ENCODE measurements at regions not wholly inside any gene's neighbourhood (a gene's known extent, or its start where the extent isn't known, plus 50 kb on each side); places are given as distances from the start of the nearest gene placed in this dataset.
A peak's percentile ranks its signal among the peaks of the same experiment; 100 is the strongest.

DNA sequence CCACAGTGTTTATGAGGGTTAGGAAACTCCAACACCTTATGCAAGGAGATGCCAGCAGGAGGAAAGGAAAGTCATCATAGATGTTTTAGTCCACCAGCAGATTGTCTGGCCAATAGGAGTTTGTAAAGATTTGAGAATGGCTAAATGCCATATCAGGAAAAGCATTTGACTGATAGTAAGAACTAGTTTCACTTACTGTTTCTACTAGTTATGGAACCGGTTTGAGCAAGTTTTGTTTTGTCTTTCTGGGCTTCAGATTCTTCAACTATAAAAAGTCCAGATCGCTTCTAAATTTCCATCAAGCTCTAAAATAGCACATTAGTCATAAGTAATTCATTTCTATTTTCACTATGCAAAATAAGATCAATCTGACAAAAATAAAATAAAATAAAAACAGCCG is 254.8 kb upstream of the TMCO5A start:
- DNase-seq (ENCODE audit: insufficient read length, low spot score) (no peak), FAIRE-seq (no peak)

- FAIRE-seq (no peak), DNase-seq (ENCODE audit: insufficient read length, low spot score) (no peak)
Observed at GRCh38 chr15:37682304-37682703, 252.1 kb upstream of the TMCO5A start.

DNA sequence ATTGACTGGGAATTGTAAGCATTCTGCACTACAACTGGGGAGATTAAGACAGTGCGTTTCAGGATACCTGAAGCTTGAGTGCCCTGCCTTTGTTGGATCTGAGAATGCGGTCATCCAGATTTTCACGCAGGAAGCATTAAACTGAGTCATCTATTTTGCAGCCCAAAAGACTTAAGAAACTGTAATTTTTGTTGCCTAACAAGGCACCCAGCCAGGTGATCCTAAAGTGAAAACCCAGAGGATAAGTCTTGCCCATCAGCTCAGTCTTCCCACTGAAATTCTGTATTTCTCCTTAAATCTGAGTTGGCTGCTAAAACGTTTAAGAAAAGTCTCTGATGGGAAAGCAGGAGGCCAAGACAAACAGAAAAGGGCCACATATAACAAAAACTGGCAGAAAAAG is 242.5 kb upstream of the TMCO5A start:
- FAIRE-seq (no peak), DNase-seq (ENCODE audit: insufficient read length, low spot score) (no peak)

DNA sequence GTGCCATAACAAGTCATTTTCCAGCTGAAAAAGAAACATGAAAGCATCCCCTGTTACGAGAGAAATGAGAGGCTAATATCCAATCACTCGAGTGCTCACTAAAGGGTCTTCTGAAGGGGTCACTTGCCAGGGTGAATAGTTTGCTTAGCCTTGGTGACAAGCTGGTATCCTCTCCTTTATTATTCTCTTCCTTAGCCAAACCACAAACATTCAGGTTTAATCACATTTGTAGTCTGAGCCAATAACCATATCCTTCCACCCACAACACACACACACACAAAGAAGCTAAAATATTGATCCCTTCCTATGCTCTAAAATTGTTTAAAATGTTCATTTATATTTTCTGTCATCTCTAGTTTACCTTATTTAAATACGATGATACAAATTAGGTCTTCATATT is 240.5 kb upstream of the TMCO5A start:
- DNase-seq (ENCODE audit: insufficient read length, low spot score) (no peak), FAIRE-seq (no peak)

GRCh38 chr15:37695719-37696118 is 238.7 kb upstream of the TMCO5A start:
- no peak for FAIRE-seq

DNA sequence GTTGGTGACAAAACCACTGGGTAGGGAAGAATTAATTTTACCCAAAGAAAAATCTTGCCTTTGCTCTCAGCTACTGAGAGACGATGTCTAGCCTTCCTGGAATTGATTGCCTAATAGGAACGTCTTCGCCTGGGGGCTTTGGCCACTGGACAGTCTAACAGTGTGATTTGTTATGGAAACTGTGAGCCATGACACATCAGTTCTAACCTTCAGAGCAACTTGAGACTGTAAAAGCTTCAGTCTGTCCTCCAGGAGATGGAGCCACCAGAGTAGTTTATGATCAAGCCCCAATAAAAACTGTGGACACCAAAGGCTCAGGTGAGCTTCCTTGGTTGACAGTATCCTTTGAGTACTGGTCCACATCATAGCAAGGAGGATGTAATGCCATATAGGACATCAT is 235.8 kb upstream of the TMCO5A start:
- FAIRE-seq (no peak), DNase-seq (ENCODE audit: insufficient read length, low spot score) (no peak)

More at GRCh38 chr15:37695719-37696118, 238.7 kb upstream of the TMCO5A start:
- DNase-seq (ENCODE audit: insufficient read length, low spot score), result no peak

DNA sequence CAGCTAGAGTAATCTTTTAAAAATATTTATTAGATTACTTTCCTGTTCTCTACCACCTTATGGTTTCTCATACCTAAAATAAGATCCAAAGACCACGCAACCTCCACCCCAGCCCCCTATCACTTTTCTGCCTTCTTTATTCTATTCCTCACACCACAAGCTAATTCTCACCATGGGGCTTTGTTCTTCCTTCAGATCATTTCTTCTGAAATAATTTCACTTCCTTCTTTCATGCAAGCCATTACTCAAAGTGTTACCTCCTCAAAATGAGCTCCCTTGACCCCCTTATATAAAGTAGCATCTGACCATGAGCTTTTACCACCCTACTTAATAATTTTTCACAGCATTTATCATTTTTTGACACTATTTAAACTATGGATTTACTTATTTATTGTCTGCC is 233.2 kb upstream of the TMCO5A start:
- FAIRE-seq (no peak), DNase-seq (ENCODE audit: insufficient read length, low spot score) (no peak)

DNA sequence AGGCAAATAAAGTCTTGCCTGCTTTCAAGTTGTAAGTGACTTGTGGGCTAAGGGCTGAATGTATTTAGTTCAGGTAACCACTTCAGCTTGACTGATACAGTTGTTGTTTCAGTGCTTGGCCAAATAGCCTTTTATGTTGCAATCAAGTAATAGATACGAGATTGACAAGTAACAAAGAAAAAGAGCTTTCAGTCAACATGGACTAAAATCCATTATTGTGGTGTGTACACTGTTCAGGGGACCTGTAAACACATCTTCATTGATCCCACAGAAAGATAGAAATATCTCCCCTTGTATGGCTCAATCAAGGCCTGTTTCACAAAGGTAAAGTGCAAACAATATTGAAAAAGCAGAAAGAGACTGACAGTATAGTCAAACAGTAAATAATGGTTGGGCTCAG is 224.8 kb upstream of the TMCO5A start:
- DNase-seq (ENCODE audit: insufficient read length, low spot score), result no peak
- FAIRE-seq, result no peak

- DNase-seq (ENCODE audit: insufficient read length, low spot score) (no peak), FAIRE-seq (no peak)
Observed at GRCh38 chr15:37715101-37715500, 219.3 kb upstream of the TMCO5A start.

DNA sequence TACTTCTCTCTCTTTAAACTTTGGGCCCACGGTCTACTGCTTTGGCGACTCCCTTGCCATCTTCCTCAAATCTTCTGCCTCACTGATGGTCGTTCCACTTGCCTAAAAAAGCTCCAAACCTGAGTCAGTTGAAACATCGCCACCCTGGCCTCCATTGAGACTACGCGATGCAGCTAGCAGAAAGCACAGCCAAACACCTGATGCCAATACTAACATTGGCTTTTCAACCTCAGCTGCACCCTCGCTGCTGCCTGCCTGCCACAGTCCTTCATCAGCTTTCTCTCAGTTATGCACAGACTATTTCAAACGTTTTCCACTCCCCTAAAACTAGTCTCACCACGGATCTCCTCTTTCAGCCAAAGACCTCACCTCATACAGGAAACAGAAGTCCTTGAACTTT is 214.2 kb upstream of the TMCO5A start:
- DNase-seq (ENCODE audit: insufficient read length, low spot score) (no peak), FAIRE-seq (no peak)

GRCh38 chr15:37731146-37731746 is 203.2 kb upstream of the TMCO5A start:
- DNase-seq (ENCODE audit: insufficient read length, low spot score) (no peak), FAIRE-seq (no peak)

DNA sequence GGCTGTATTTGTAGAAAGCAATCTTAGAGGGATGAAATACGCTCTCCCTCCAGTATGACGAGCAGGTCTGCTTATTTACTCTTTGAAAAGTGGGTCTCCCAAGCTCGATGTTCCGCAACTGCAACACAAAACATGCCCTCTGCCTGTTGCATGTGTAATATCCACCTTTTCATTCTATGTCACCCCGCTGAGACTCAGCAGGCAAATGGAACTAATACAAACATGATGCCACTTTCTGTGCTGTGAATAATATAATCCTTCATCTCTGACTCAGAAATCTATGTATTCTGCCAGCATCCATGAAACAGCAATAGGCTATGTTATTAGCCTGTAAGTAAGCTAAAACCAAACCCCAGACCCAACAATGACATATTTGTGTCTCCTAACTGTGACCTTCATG is 200.8 kb upstream of the TMCO5A start:
- DNase-seq (ENCODE audit: insufficient read length, low spot score) (no peak), FAIRE-seq (no peak)

- FAIRE-seq (no peak), DNase-seq (ENCODE audit: insufficient read length, low spot score) (no peak)
Observed at GRCh38 chr15:37740623-37741141, 193.8 kb upstream of the TMCO5A start.

- no peak for FAIRE-seq
- no peak for DNase-seq (ENCODE audit: insufficient read length, low spot score)
Observed at GRCh38 chr15:37743826-37744225, 190.6 kb upstream of the TMCO5A start.

- no peak for FAIRE-seq
Observed at GRCh38 chr15:37744521-37744920, 189.9 kb upstream of the TMCO5A start.

GRCh38 chr15:37751401-37751800 is 183.0 kb upstream of the TMCO5A start:
- no peak for DNase-seq (ENCODE audit: insufficient read length, low spot score)
- FAIRE-seq, result no peak

More at GRCh38 chr15:37744521-37744920, 189.9 kb upstream of the TMCO5A start:
- no peak for DNase-seq (ENCODE audit: insufficient read length, low spot score)

DNA sequence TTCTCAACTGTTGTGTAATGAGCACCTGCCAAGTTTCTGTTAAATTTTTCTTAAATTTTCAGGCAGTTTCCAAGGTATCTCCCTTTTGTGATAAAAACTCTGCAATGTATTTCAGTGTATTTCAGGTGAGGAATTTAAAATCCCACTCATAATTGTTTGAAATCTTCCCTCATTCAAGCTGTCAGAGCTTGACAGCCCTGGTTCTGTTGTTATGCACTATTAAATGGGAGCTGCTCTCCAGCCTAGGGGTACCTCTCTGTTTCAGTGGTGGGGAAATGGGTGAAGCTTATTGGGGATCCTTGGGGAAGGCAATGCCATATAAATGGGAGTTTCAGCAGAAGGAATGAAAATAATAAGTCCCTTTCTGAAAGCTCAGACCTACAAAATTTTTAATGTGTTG is 178.0 kb upstream of the TMCO5A start:
- DNase-seq (ENCODE audit: insufficient read length, low spot score) (no peak), FAIRE-seq (no peak)

DNA sequence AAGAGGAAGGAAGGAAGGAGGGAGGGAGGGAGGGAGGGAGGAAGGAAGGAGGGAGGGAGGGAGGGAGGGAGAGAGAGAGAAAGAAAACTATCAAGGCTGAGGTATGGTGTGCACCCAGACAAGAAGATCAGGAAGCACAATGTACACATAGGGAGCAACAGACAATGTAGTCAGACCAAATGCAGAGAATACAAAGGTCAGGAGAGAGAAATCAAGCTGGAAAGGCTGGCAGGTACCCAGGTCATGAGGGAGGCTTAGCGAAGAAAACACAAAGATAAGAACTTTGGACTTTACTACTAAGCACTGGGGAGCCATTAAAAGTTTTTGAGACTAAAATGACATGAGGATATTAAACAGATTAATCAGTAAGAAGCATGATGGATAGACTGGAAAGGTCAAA is 176.0 kb upstream of the TMCO5A start:
- DNase-seq (ENCODE audit: insufficient read length, low spot score), result no peak

GRCh38 chr15:37764733-37765191 is 169.7 kb upstream of the TMCO5A start:
- FAIRE-seq (no peak), DNase-seq (ENCODE audit: insufficient read length, low spot score) (peak; percentile 34)

More for the DNA sequence above, 176.0 kb upstream of the TMCO5A start:
- no peak for FAIRE-seq

GRCh38 chr15:37765786-37766185 is 168.7 kb upstream of the TMCO5A start:
- DNase-seq (ENCODE audit: insufficient read length, low spot score) (no peak), FAIRE-seq (no peak)

GRCh38 chr15:37767841-37768455 is 166.5 kb upstream of the TMCO5A start:
- FAIRE-seq (no peak), DNase-seq (ENCODE audit: insufficient read length, low spot score) (no peak)

- DNase-seq (ENCODE audit: insufficient read length, low spot score) (no peak), FAIRE-seq (no peak)
Observed at GRCh38 chr15:37771465-37771864, 163.0 kb upstream of the TMCO5A start.

Data from HTR-8/SVneo (cell line).